ENCODE measurements at regions not wholly inside any gene's neighbourhood (a gene's known extent, or its start where the extent isn't known, plus 50 kb on each side); places are given as distances from the start of the nearest gene placed in this dataset.

- no peak for TF ChIP-seq BRF2 (IDR thresholded peaks at IDR 0.05; ENCODE audit: borderline replicate concordance, insufficient read depth, insufficient read length)
- no peak for TF ChIP-seq YY1 (IDR thresholded peaks at IDR 0.05; ENCODE audit: borderline replicate concordance in 1 of 3, control insufficient read depth in 1 of 3, extremely low read depth in 1 of 3, insufficient read depth in 3 of 3, insufficient read length in 1 of 3, insufficient replicate concordance in 2 of 3, low read depth in 1 of 3, low read length in 2 of 3)
- no peak for TF ChIP-seq NFE2 (IDR thresholded peaks at IDR 0.05; ENCODE audit: low read depth)
- TF ChIP-seq E2F4 (CRISPR knock-in tag; IDR thresholded peaks at IDR 0.05; ENCODE audit: low read depth): no peak
- no peak for TF ChIP-seq CTCF (IDR thresholded peaks at IDR 0.05 in 2 of 3, conservative IDR thresholded peaks at IDR 0.05 in 1 of 3; ENCODE audit: insufficient read depth in 2 of 3, low read depth in 1 of 3, low read length in 3 of 3)
- no peak for TF ChIP-seq ZFPM2 (CRISPR knock-in tag; IDR thresholded peaks at IDR 0.05)
- TF ChIP-seq HMG20A (CRISPR knock-in tag; conservative IDR thresholded peaks at IDR 0.05): no peak
These were observed 278.7 kb upstream of the ADAMTSL1 start for GRCh38 chr9:18195223-18195622.

Measured in K562 (cell line).